ENCODE measurements at regions not wholly inside any gene's neighbourhood (a gene's known extent, or its start where the extent isn't known, plus 50 kb on each side); places are given as distances from the start of the nearest gene placed in this dataset.

- TF ChIP-seq CTCF (IDR thresholded peaks at IDR 0.05) (no peak), POLR2A (IDR thresholded peaks at IDR 0.05) (no peak)
- WGBS, 2 donors = 40 to 44% methylated on average over 7 of the region's 7 CpGs
- intact Hi-C loops (cut with DNase I) = no loop called here
- Histone ChIP-seq H3K27ac (no peak overlapping the region), H3K36me3 (replicated peaks in 1 of 2; ENCODE audit: insufficient read depth in 1 of 2, low read depth in 2 of 2) (no peaks in the 10 kb centered on the region), H3K4me1 (no peaks in the 10 kb centered on the region), H3K9me3 (no peaks in the 10 kb centered on the region), H3K4me3 (no peak overlapping the region), H3K27me3 (no peaks in the 10 kb centered on the region)
- no peak for DNase-seq
- no peak for ATAC-seq
Measured at GRCh38 chr1:222373831-222374602, 173.9 kb downstream of the HHIPL2 start.

- TF ChIP-seq POLR2A (IDR thresholded peaks at IDR 0.05) (no peak), CTCF (IDR thresholded peaks at IDR 0.05) (no peak)
- Histone ChIP-seq H3K27ac (no peak overlapping the region), H3K27me3 (no peaks in the 10 kb centered on the region), H3K4me1 (no peaks in the 10 kb centered on the region), H3K36me3 (replicated peaks in 1 of 2; ENCODE audit: insufficient read depth in 1 of 2, low read depth in 2 of 2) (no peaks in the 10 kb centered on the region), H3K9me3 (no peaks in the 10 kb centered on the region), H3K4me3 (no peak overlapping the region)
- no peak for DNase-seq
- no peak for ATAC-seq
- intact Hi-C loops (cut with DNase I) = no loop called here
Measured at GRCh38 chr1:222373216-222373615, 174.7 kb downstream of the HHIPL2 start.

GRCh38 chr1:222372221-222372620 lies 175.7 kb downstream of the HHIPL2 start:
- no peak for DNase-seq
- intact Hi-C loops (cut with DNase I) = no loop called here
- WGBS, 2 donors = 68 to 72% methylated on average over 3 of the region's 3 CpGs
- Histone ChIP-seq H3K4me3 (no peak overlapping the region), H3K27ac (no peak overlapping the region), H3K4me1 (no peaks in the 10 kb centered on the region), H3K36me3 (replicated peaks in 1 of 2; ENCODE audit: insufficient read depth in 1 of 2, low read depth in 2 of 2) (no peaks in the 10 kb centered on the region), H3K9me3 (no peaks in the 10 kb centered on the region), H3K27me3 (no peaks in the 10 kb centered on the region)
- no peak for ATAC-seq
- TF ChIP-seq CTCF (IDR thresholded peaks at IDR 0.05) = no peak
- TF ChIP-seq POLR2A (IDR thresholded peaks at IDR 0.05) = no peak

- no peak for DNase-seq
- Histone ChIP-seq H3K9me3 (no peaks in the 10 kb centered on the region), H3K27me3 (no peaks in the 10 kb centered on the region), H3K4me3 (no peak overlapping the region), H3K27ac (no peak overlapping the region), H3K36me3 (replicated peaks in 1 of 2; ENCODE audit: insufficient read depth in 1 of 2, low read depth in 2 of 2) (no peaks in the 10 kb centered on the region), H3K4me1 (no peaks in the 10 kb centered on the region)
- intact Hi-C loops (cut with DNase I) = no loop called here
- 78 to 87% methylated on average over 7 of the region's 7 CpGs for WGBS, 2 donors
- no peak for ATAC-seq
- TF ChIP-seq CTCF (IDR thresholded peaks at IDR 0.05) = no peak
- no peak for TF ChIP-seq POLR2A (IDR thresholded peaks at IDR 0.05)
Measured at GRCh38 chr1:222370913-222371675, 176.8 kb downstream of the HHIPL2 start.
